ENCODE measurements at regions not wholly inside any gene's neighbourhood (a gene's known extent, or its start where the extent isn't known, plus 50 kb on each side); places are given as distances from the start of the nearest gene placed in this dataset.

- H3K56ac ChIP-seq (ENCODE audit: low read length): no peak overlapping the region
- no peak overlapping the region for H3K4me3 ChIP-seq (ENCODE audit: low read length)
- no peaks in the 10 kb centered on the region for H3K79me1 ChIP-seq (ENCODE audit: low read length)
- no peak overlapping the region for H2BK5ac ChIP-seq (ENCODE audit: low read length)
- H2AK5ac ChIP-seq (ENCODE audit: low read length): no peak overlapping the region
- H3K23ac ChIP-seq (ENCODE audit: low read length): no peak overlapping the region
- no peak overlapping the region for H3K4me2 ChIP-seq (ENCODE audit: low read length)
- H2BK120ac ChIP-seq (ENCODE audit: low read depth, low read length): no peak overlapping the region
- H3K4me1 ChIP-seq (ENCODE audit: control insufficient read depth, low read depth, low read length): no peaks in the 10 kb centered on the region
- no peaks in the 10 kb centered on the region for H3K36me3 ChIP-seq (ENCODE audit: control insufficient read depth, insufficient read depth, low read length)
- H3K4ac ChIP-seq (ENCODE audit: low read depth, low read length): no peak overlapping the region
- H3K18ac ChIP-seq (ENCODE audit: low read length): no peak overlapping the region
- H2BK15ac ChIP-seq (replicated peaks; ENCODE audit: low read depth): no peak overlapping the region
- no peaks in the 10 kb centered on the region for H3K27me3 ChIP-seq (ENCODE audit: insufficient read depth, low read length, poor library complexity)
- no peaks in the 10 kb centered on the region for H3K79me2 ChIP-seq (ENCODE audit: control insufficient read depth, insufficient read depth, low read length)
- no CpG with 5 or more reads among the region's 7 CpGs for WGBS (ENCODE audit: extremely low coverage, insufficient coverage, low lambda C conversion rate)
- no peak overlapping the region for H3K9ac ChIP-seq (ENCODE audit: low read length)
- H3K27ac ChIP-seq (ENCODE audit: low read depth, low read length): no peak overlapping the region
- H4K8ac ChIP-seq (ENCODE audit: low read depth, low read length): no peak overlapping the region
- DNase-seq: no peak
- no peak overlapping the region for H4K5ac ChIP-seq (ENCODE audit: low read length)
Measured at GRCh38 chr13:42373048-42373812, 101.3 kb downstream of the AKAP11 start.

- Histone ChIP-seq H2AK5ac (ENCODE audit: low read length) (no peak overlapping the region), H3K79me1 (ENCODE audit: low read length) (no peaks in the 10 kb centered on the region), H3K23ac (ENCODE audit: low read length) (no peak overlapping the region), H4K5ac (ENCODE audit: low read length) (no peak overlapping the region), H3K79me2 (ENCODE audit: control insufficient read depth, insufficient read depth, low read length) (no peaks in the 10 kb centered on the region), H2BK15ac (replicated peaks; ENCODE audit: low read depth) (no peak overlapping the region), H3K18ac (ENCODE audit: low read length) (no peak overlapping the region), H3K4me3 (ENCODE audit: low read length) (no peak overlapping the region), H2BK5ac (ENCODE audit: low read length) (no peak overlapping the region), H3K4ac (ENCODE audit: low read depth, low read length) (no peak overlapping the region), H3K36me3 (ENCODE audit: control insufficient read depth, insufficient read depth, low read length) (no peaks in the 10 kb centered on the region), H3K4me2 (ENCODE audit: low read length) (no peak overlapping the region), H3K9ac (ENCODE audit: low read length) (no peak overlapping the region), H3K56ac (ENCODE audit: low read length) (no peak overlapping the region), H2BK120ac (ENCODE audit: low read depth, low read length) (no peak overlapping the region), H3K27me3 (ENCODE audit: insufficient read depth, low read length, poor library complexity) (no peaks in the 10 kb centered on the region), H3K27ac (ENCODE audit: low read depth, low read length) (no peak overlapping the region), H4K8ac (ENCODE audit: low read depth, low read length) (no peak overlapping the region), H3K4me1 (ENCODE audit: control insufficient read depth, low read depth, low read length) (no peaks in the 10 kb centered on the region)
- no peak for DNase-seq
Measured at GRCh38 chr13:42375663-42376062, 103.7 kb downstream of the AKAP11 start.

- no peaks in the 10 kb centered on the region for H3K36me3 ChIP-seq (ENCODE audit: control insufficient read depth, insufficient read depth, low read length)
- H3K4me2 ChIP-seq (ENCODE audit: low read length): no peak overlapping the region
- H3K4ac ChIP-seq (ENCODE audit: low read depth, low read length): no peak overlapping the region
- H3K9ac ChIP-seq (ENCODE audit: low read length): no peak overlapping the region
- H3K79me2 ChIP-seq (ENCODE audit: control insufficient read depth, insufficient read depth, low read length): no peaks in the 10 kb centered on the region
- H2BK5ac ChIP-seq (ENCODE audit: low read length): no peak overlapping the region
- H3K27me3 ChIP-seq (ENCODE audit: insufficient read depth, low read length, poor library complexity): no peaks in the 10 kb centered on the region
- H2AK5ac ChIP-seq (ENCODE audit: low read length): no peak overlapping the region
- no peak overlapping the region for H2BK120ac ChIP-seq (ENCODE audit: low read depth, low read length)
- no peak overlapping the region for H2BK15ac ChIP-seq (replicated peaks; ENCODE audit: low read depth)
- no CpG with 5 or more reads among the region's 4 CpGs for WGBS (ENCODE audit: extremely low coverage, insufficient coverage, low lambda C conversion rate)
- no peak overlapping the region for H3K4me3 ChIP-seq (ENCODE audit: low read length)
- no peaks in the 10 kb centered on the region for H3K79me1 ChIP-seq (ENCODE audit: low read length)
- no peak overlapping the region for H3K18ac ChIP-seq (ENCODE audit: low read length)
- H3K27ac ChIP-seq (ENCODE audit: low read depth, low read length): no peak overlapping the region
- H4K5ac ChIP-seq (ENCODE audit: low read length): no peak overlapping the region
- no peak overlapping the region for H3K56ac ChIP-seq (ENCODE audit: low read length)
- no peak overlapping the region for H3K23ac ChIP-seq (ENCODE audit: low read length)
- no peak overlapping the region for H4K8ac ChIP-seq (ENCODE audit: low read depth, low read length)
- no peaks in the 10 kb centered on the region for H3K4me1 ChIP-seq (ENCODE audit: control insufficient read depth, low read depth, low read length)
- DNase-seq: peak; percentile 87
Measured at GRCh38 chr13:42377640-42378382, 105.9 kb downstream of the AKAP11 start.

GRCh38 chr13:42378383-42378780 lies 106.4 kb downstream of the AKAP11 start:
- Histone ChIP-seq H3K27me3 (ENCODE audit: insufficient read depth, low read length, poor library complexity) (no peaks in the 10 kb centered on the region), H3K79me2 (ENCODE audit: control insufficient read depth, insufficient read depth, low read length) (no peaks in the 10 kb centered on the region), H4K8ac (ENCODE audit: low read depth, low read length) (no peak overlapping the region), H2BK15ac (replicated peaks; ENCODE audit: low read depth) (no peak overlapping the region), H3K4me3 (ENCODE audit: low read length) (no peak overlapping the region), H2BK120ac (ENCODE audit: low read depth, low read length) (no peak overlapping the region), H3K56ac (ENCODE audit: low read length) (no peak overlapping the region), H3K23ac (ENCODE audit: low read length) (no peak overlapping the region), H3K4me1 (ENCODE audit: control insufficient read depth, low read depth, low read length) (no peaks in the 10 kb centered on the region), H3K9ac (ENCODE audit: low read length) (no peak overlapping the region), H3K18ac (ENCODE audit: low read length) (no peak overlapping the region), H2BK5ac (ENCODE audit: low read length) (no peak overlapping the region), H4K5ac (ENCODE audit: low read length) (no peak overlapping the region), H3K36me3 (ENCODE audit: control insufficient read depth, insufficient read depth, low read length) (no peaks in the 10 kb centered on the region), H3K4ac (ENCODE audit: low read depth, low read length) (no peak overlapping the region), H3K4me2 (ENCODE audit: low read length) (no peak overlapping the region), H2AK5ac (ENCODE audit: low read length) (no peak overlapping the region), H3K79me1 (ENCODE audit: low read length) (no peaks in the 10 kb centered on the region), H3K27ac (ENCODE audit: low read depth, low read length) (no peak overlapping the region)
- WGBS (ENCODE audit: extremely low coverage, insufficient coverage, low lambda C conversion rate): no CpG with 5 or more reads among the region's 3 CpGs
- DNase-seq: no peak

GRCh38 chr13:42379241-42379640 lies 107.3 kb downstream of the AKAP11 start:
- Histone ChIP-seq H3K36me3 (ENCODE audit: control insufficient read depth, insufficient read depth, low read length) (no peaks in the 10 kb centered on the region), H3K23ac (ENCODE audit: low read length) (no peak overlapping the region), H3K56ac (ENCODE audit: low read length) (no peak overlapping the region), H2AK5ac (ENCODE audit: low read length) (no peak overlapping the region), H4K8ac (ENCODE audit: low read depth, low read length) (no peak overlapping the region), H3K9ac (ENCODE audit: low read length) (no peak overlapping the region), H3K27me3 (ENCODE audit: insufficient read depth, low read length, poor library complexity) (no peaks in the 10 kb centered on the region), H3K4me1 (ENCODE audit: control insufficient read depth, low read depth, low read length) (no peaks in the 10 kb centered on the region), H2BK120ac (ENCODE audit: low read depth, low read length) (no peak overlapping the region), H2BK5ac (ENCODE audit: low read length) (no peak overlapping the region), H4K5ac (ENCODE audit: low read length) (no peak overlapping the region), H3K4ac (ENCODE audit: low read depth, low read length) (no peak overlapping the region), H3K18ac (ENCODE audit: low read length) (no peak overlapping the region), H3K27ac (ENCODE audit: low read depth, low read length) (no peak overlapping the region), H2BK15ac (replicated peaks; ENCODE audit: low read depth) (no peak overlapping the region), H3K79me2 (ENCODE audit: control insufficient read depth, insufficient read depth, low read length) (no peaks in the 10 kb centered on the region), H3K79me1 (ENCODE audit: low read length) (no peaks in the 10 kb centered on the region), H3K4me3 (ENCODE audit: low read length) (no peak overlapping the region), H3K4me2 (ENCODE audit: low read length) (no peak overlapping the region)
- DNase-seq: no peak
- WGBS (ENCODE audit: extremely low coverage, insufficient coverage, low lambda C conversion rate): no CpG with 5 or more reads among the region's 1 CpG

Measured in mesendoderm (in vitro differentiated cells).